Spleen (tissue), 11 donors: ENCODE measurements at regions not wholly inside any gene's neighbourhood (a gene's known extent, or its start where the extent isn't known, plus 50 kb on each side); places are given as distances from the start of the nearest gene placed in this dataset.

Experiments
- DNase-seq: peaks from one replicate; pipeline ENCODE4 v3.0.0-alpha.2; 2020
- H3K27ac ChIP-seq, 8 donors: fragments of 200-600 bp; sonication (generic) in 7 of 8; 1 replicate in 4 of 8; 2 replicates in 4 of 8; pipeline versions ENCODE4 v1.5.0 to v1.8.0; 2016 to 2021; ENCODE audit warnings: inconsistent platforms in 4 of 8, mild to moderate bottlenecking in 4 of 8, moderate library complexity in 1 of 8
- H3K27me3 ChIP-seq, 7 donors: fragments of 200-600 bp; sonication (generic) in 6 of 7; replicated peaks in 1 of 7; 1 replicate in 4 of 7; 2 replicates in 3 of 7; pipeline versions ENCODE4 v1.5.0 to v1.8.0; 2016 to 2021; ENCODE audit warnings: inconsistent platforms in 3 of 7, mild to moderate bottlenecking in 1 of 7
- H3K36me3 ChIP-seq, 6 donors: fragments of 200-600 bp; sonication (generic) in 5 of 6; 1 replicate in 4 of 6; 2 replicates in 2 of 6; pipeline versions ENCODE4 v1.5.0 to v1.8.0; 2016 to 2021; ENCODE audit warnings: inconsistent platforms in 2 of 6
- H3K4me1 ChIP-seq, 6 donors: fragments of 200-600 bp; sonication (generic) in 5 of 6; 1 replicate in 3 of 6; 2 replicates in 3 of 6; pipeline versions ENCODE4 v1.5.0 to v1.8.0; 2016 to 2021; ENCODE audit warnings: inconsistent platforms in 3 of 6
- H3K4me3 ChIP-seq, 8 donors: fragments of 200-600 bp; sonication (generic) in 7 of 8; 1 replicate in 4 of 8; 2 replicates in 4 of 8; pipeline versions ENCODE4 v1.5.0 to v1.8.0; 2016 to 2021; ENCODE audit warnings: inconsistent platforms in 4 of 8, mild to moderate bottlenecking in 4 of 8, moderate library complexity in 2 of 8
- H3K9me3 ChIP-seq, 8 donors: fragments of 200-600 bp; sonication (generic) in 7 of 8; 1 replicate in 4 of 8; 2 replicates in 4 of 8; pipeline versions ENCODE4 v1.5.0 to v1.8.0; 2016 to 2021; ENCODE audit warnings: inconsistent platforms in 4 of 8
- POLR2A ChIP-seq, 3 donors: fragments of 450-650 bp; IDR thresholded peaks; one replicate each; pipeline ENCODE4 v1.5.1; 2017; ENCODE audit warnings: antibody characterized with exemption in 3 of 3, mild to moderate bottlenecking in 1 of 3
- POLR2AphosphoS5 ChIP-seq, 3 donors: sonication (generic); formaldehyde crosslinking; IDR thresholded peaks; one replicate each; pipeline ENCODE4 v1.5.1; 2017; ENCODE audit warnings: antibody characterized with exemption in 3 of 3
- WGBS, 5 donors: extraction: QIAGEN DNeasy Blood & Tissue Kit in 3 of 5; methylation state at CpG; one replicate each; pipeline versions ENCODE4 v1.1.5 to v1.1.7; 2013 to 2018; 5-methylcytosine and 5-hydroxymethylcytosine counted together
- intact Hi-C: fragments of 100-400 bp; cut with DNase I; formaldehyde crosslinking; loops from one replicate; pipeline ENCODE4 v1.15.0; 2023; ENCODE audit warnings: low total_unique reads
- TF ChIP-seq, protein P1 (sequence below), 11 experiments: fragments of 200-600 bp in 7 of 11; fragments of 450-650 bp in 4 of 11; sonication (generic) in 4 of 11; IDR thresholded peaks in 8 of 11; conservative IDR thresholded peaks in 3 of 11; 1 replicate in 7 of 11; 2 replicates in 4 of 11; pipeline versions ENCODE4 v1.4.0 to v1.8.0; 2016 to 2021; ENCODE audit warnings: antibody characterized with exemption in 11 of 11, inconsistent platforms in 4 of 11, mild to moderate bottlenecking in 1 of 11
- donor health status: healthy with polysubstance abuse.
- donor health status: DM: no; HTN: no; CAD: no; lungs with moderate emphysema.
- donor health status: DM: no; HTN: no; CAD: no.
- donor health status: Bipolar disorder and iron deficiency.
- donor health status: healthy.
- donor health status: DM: no; HTN: no; CAD: no.
- donor health status: DM: yes; HTN: yes; CAD: no.

DNA sequence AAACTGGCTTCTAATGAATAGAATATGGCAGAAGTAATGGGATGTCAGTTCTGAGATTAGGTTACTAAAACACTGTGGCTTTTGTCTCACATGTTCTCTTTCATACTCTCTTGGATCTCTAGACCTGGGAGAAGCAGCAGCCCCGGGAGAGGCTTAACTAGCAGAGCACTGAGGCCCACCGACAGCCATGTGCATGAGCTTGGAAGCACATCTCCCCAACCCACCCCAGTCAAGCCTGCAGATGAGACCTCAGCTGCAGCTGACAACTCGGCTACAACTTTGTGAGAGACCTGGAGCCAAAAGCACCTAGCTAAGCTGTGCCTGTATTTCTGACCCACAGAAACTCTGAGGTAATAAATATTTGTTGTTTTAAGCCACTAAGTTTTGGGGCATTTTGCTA lies 100.8 kb downstream of the TRIM29 start:
- WGBS, 5 donors, result 84 to 90% (median 85%) methylated on average over 3 of the region's 3 CpGs
- Histone ChIP-seq H3K27ac (no peak overlapping the region), H3K9me3 (peaks cover 0 to 17% (median 3%) of the 10 kb centered on the region in 8 donors), H3K4me1 (no peaks in the 10 kb centered on the region), H3K36me3 (no peaks in the 10 kb centered on the region), H3K27me3 (peaks cover 0 to 20% (median 0%) of the 10 kb centered on the region in 7 donors), H3K4me3 (no peak overlapping the region)
- no peak for DNase-seq
- intact Hi-C loops, result no loop called here
- TF ChIP-seq POLR2AphosphoS5 (IDR thresholded peaks at IDR 0.05) (no peak), POLR2A (IDR thresholded peaks at IDR 0.05) (no peak)
- TF ChIP-seq, protein P1, sequence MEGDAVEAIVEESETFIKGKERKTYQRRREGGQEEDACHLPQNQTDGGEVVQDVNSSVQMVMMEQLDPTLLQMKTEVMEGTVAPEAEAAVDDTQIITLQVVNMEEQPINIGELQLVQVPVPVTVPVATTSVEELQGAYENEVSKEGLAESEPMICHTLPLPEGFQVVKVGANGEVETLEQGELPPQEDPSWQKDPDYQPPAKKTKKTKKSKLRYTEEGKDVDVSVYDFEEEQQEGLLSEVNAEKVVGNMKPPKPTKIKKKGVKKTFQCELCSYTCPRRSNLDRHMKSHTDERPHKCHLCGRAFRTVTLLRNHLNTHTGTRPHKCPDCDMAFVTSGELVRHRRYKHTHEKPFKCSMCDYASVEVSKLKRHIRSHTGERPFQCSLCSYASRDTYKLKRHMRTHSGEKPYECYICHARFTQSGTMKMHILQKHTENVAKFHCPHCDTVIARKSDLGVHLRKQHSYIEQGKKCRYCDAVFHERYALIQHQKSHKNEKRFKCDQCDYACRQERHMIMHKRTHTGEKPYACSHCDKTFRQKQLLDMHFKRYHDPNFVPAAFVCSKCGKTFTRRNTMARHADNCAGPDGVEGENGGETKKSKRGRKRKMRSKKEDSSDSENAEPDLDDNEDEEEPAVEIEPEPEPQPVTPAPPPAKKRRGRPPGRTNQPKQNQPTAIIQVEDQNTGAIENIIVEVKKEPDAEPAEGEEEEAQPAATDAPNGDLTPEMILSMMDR (IDR thresholded peaks at IDR 0.05 in 8 of 11, conservative IDR thresholded peaks at IDR 0.05 in 3 of 11), result no peak

GRCh38 chr11:120035756-120036155 lies 102.2 kb downstream of the TRIM29 start:
- Histone ChIP-seq H3K9me3 (peaks cover 0 to 17% (median 3%) of the 10 kb centered on the region in 8 donors), H3K27ac (no peak overlapping the region), H3K4me3 (no peak overlapping the region), H3K4me1 (no peaks in the 10 kb centered on the region), H3K36me3 (no peaks in the 10 kb centered on the region), H3K27me3 (peaks cover 0 to 23% (median 0%) of the 10 kb centered on the region in 7 donors)
- intact Hi-C loops, result no loop called here
- TF ChIP-seq POLR2A (IDR thresholded peaks at IDR 0.05) (no peak), POLR2AphosphoS5 (IDR thresholded peaks at IDR 0.05) (no peak)
- TF ChIP-seq, protein P1 (IDR thresholded peaks at IDR 0.05 in 8 of 11, conservative IDR thresholded peaks at IDR 0.05 in 3 of 11), result no peak
- 70 to 99% (median 92%) methylated on average over 4 to 5 of the region's 5 CpGs for WGBS, 5 donors
- DNase-seq, result no peak

DNA sequence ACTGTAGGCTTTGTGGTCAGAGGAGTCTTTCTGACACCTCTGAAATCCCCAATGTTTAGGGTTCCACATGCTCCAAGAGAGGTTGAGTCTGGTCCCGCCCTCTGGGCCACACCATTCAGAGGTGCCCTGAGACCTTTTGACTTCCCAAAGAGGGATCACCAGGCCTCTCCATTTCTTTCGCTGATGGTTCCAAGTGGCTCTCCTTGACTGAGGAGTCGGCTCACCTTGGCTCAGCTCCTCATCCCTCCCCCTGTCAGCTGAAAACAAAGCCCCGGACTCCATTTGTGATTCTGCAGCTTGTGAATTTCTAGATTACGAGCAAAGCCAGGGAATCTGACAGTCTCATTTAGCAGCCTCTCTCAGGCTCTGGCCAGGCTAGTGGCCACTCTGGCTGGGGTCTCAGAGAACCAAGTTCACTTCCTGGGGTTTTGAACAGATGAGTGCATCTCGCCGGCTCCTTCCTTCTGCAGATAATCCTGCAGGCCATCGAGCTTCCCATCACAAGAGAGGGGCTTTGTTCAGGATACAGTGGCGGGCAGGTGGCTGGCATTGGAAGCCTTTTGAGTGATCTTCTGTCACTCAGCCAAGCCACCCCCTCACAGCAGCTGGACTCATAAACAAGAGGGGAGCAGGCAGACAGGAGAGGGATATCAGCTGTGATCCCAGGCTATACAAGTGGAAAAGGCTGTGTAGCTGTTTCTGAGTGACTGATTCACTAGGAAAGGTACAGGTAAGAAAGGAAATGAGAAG lies 102.9 kb downstream of the TRIM29 start:
- Histone ChIP-seq H3K9me3 (peaks cover 0 to 17% (median 3%) of the 10 kb centered on the region in 8 donors), H3K4me1 (no peaks in the 10 kb centered on the region), H3K36me3 (no peaks in the 10 kb centered on the region), H3K4me3 (no peak overlapping the region), H3K27me3 (peaks cover 0 to 17% (median 0%) of the 10 kb centered on the region in 7 donors), H3K27ac (no peak overlapping the region)
- DNase-seq, result no peak
- 80 to 91% (median 85%) methylated on average over 9 of the region's 9 CpGs for WGBS, 5 donors
- TF ChIP-seq POLR2AphosphoS5 (IDR thresholded peaks at IDR 0.05) (no peak), POLR2A (IDR thresholded peaks at IDR 0.05) (no peak)
- TF ChIP-seq, protein P1 (IDR thresholded peaks at IDR 0.05 in 8 of 11, conservative IDR thresholded peaks at IDR 0.05 in 3 of 11), result no peak
- intact Hi-C loops, result no loop called here

DNA sequence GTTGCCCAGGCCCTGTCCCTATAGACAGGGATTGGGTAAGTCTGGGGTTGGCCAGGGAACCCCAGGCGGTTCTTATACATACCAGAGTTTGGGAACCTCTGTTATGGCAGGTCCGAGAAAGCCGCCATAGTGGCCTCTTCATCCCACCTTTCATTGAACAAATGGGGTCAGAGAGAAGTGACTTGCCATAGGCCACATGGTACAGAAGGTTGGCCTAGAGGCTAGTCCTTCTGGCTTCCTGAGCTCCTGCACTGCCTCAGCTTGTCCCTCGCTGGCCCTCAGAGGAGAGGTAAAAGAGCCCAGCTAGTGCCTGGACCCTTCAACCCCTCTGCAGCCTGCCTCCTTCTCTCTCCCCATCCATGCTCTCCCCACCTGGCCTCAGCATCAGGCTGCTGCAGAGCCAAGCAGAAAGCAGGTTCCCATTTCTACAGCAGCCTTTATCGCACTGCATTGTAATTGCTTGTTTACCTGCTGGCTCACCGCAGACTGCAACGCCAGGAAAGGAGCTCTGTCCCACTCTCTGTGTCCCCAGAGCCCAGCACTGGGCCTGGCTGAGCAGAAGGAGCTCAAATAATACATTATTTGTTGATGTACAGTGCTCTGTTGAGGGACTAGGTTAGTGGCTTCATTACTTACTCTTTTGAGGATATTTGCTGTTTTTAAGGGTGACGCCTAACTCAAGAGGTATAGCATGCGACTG lies 103.6 kb downstream of the TRIM29 start:
- WGBS, 5 donors, result 86 to 89% (median 88%) methylated on average over 9 of the region's 9 CpGs
- Histone ChIP-seq H3K27me3 (peaks cover 0 to 14% (median 0%) of the 10 kb centered on the region in 7 donors), H3K36me3 (no peaks in the 10 kb centered on the region), H3K4me1 (no peaks in the 10 kb centered on the region), H3K27ac (no peak overlapping the region), H3K4me3 (no peak overlapping the region), H3K9me3 (peaks cover 0 to 17% (median 3%) of the 10 kb centered on the region in 8 donors)
- intact Hi-C loops, result no loop called here
- DNase-seq, result no peak
- TF ChIP-seq, protein P1 (IDR thresholded peaks at IDR 0.05 in 8 of 11, conservative IDR thresholded peaks at IDR 0.05 in 3 of 11), result no peak
- TF ChIP-seq POLR2AphosphoS5 (IDR thresholded peaks at IDR 0.05) (no peak), POLR2A (IDR thresholded peaks at IDR 0.05) (no peak)
